DOHH2 (cell line): ENCODE measurements at regions not wholly inside any gene's neighbourhood (a gene's known extent, or its start where the extent isn't known, plus 50 kb on each side); places are given as distances from the start of the nearest gene placed in this dataset.

Experiments used
- H3F3A ChIP-seq: fragments of 200-600 bp; sonication (generic), shearing (Covaris generic); 2 replicates; pipeline ENCODE4 v1.6.0; 2016; ENCODE audit warnings: antibody characterized with exemption, mild to moderate bottlenecking; ENCODE audit not compliant: control insufficient read depth, insufficient read depth
- H3K27ac ChIP-seq: fragments of 200-600 bp; sonication (generic); 2 replicates; pipeline ENCODE4 v1.5.1; 2014; ENCODE audit warnings: low read depth, mild to moderate bottlenecking, low read length, moderate library complexity
- H3K27me3 ChIP-seq: fragments of 200-600 bp; sonication (generic); 2 replicates; pipeline ENCODE4 v1.6.1; 2014; ENCODE audit warnings: mild to moderate bottlenecking, low read length, mixed read lengths; ENCODE audit not compliant: control insufficient read depth
- H3K36me3 ChIP-seq: fragments of 200-600 bp; sonication (generic); 2 replicates; pipeline ENCODE4 v1.6.1; 2014; ENCODE audit warnings: mild to moderate bottlenecking, low read length, moderate library complexity, mixed read lengths; ENCODE audit not compliant: control insufficient read depth
- H3K4me1 ChIP-seq: fragments of 200-600 bp; sonication (generic); 2 replicates; pipeline ENCODE4 v1.6.1; 2014; ENCODE audit warnings: mild to moderate bottlenecking, low read length, mixed read lengths; ENCODE audit not compliant: control insufficient read depth
- H3K4me2 ChIP-seq: fragments of 200-600 bp; sonication (generic); 2 replicates; pipeline ENCODE4 v1.6.0; 2014; ENCODE audit warnings: mild to moderate bottlenecking, low read length, moderate library complexity
- H3K4me3 ChIP-seq: fragments of 200-600 bp; sonication (generic); 2 replicates; pipeline ENCODE4 v1.5.1; 2014; ENCODE audit warnings: mild to moderate bottlenecking, low read length, mixed read lengths
- H3K79me2 ChIP-seq: fragments of 200-600 bp; sonication (generic); 2 replicates; pipeline ENCODE4 v1.6.1; 2014; ENCODE audit warnings: mild to moderate bottlenecking, low read length, mixed read lengths; ENCODE audit not compliant: control insufficient read depth
- H3K9me2 ChIP-seq: fragments of 200-600 bp; sonication (generic); replicated peaks from 2 replicates; pipeline ENCODE4 v1.6.1; 2014; ENCODE audit warnings: mild to moderate bottlenecking, low read length, mixed read lengths; ENCODE audit not compliant: control insufficient read depth
- H3K9me3 ChIP-seq: fragments of 200-600 bp; sonication (generic); 2 replicates; pipeline ENCODE4 v1.6.1; 2014; ENCODE audit warnings: antibody characterized with exemption, low read length, mixed read lengths; ENCODE audit not compliant: control insufficient read depth, insufficient read depth
- H4K20me1 ChIP-seq: fragments of 200-600 bp; sonication (generic); 2 replicates; pipeline ENCODE4 v1.6.0; 2014; ENCODE audit warnings: low read depth, mild to moderate bottlenecking, antibody characterized with exemption, low read length, moderate library complexity; ENCODE audit not compliant: control insufficient read depth, insufficient read depth
- CTCF ChIP-seq: fragments of 200-600 bp; sonication (generic); IDR thresholded peaks from one replicate; pipeline ENCODE4 v1.5.1; 2014; ENCODE audit warnings: antibody characterized with exemption, mild to moderate bottlenecking, low read depth, low read length; ENCODE audit not compliant: poor library complexity, severe bottlenecking
- EZH2phosphoT487 ChIP-seq: fragments of 200-600 bp; sonication (generic); IDR thresholded peaks from 2 replicates; pipeline ENCODE4 v1.6.1; 2017; ENCODE audit warnings: borderline replicate concordance, mild to moderate bottlenecking, antibody characterized with exemption, low read length, moderate library complexity, mixed read lengths

- Histone ChIP-seq H3K4me2 (no peak overlapping the region), H3K4me3 (no peak overlapping the region), H4K20me1 (no peaks in the 10 kb centered on the region), H3K27ac (no peak overlapping the region), H3K4me1 (no peaks in the 10 kb centered on the region), H3K9me2 (no peaks in the 10 kb centered on the region), H3K27me3 (no peaks in the 10 kb centered on the region), H3F3A (no peaks in the 10 kb centered on the region), H3K9me3 (no peaks in the 10 kb centered on the region), H3K79me2 (no peaks in the 10 kb centered on the region), H3K36me3 (no peaks in the 10 kb centered on the region)
- TF ChIP-seq EZH2phosphoT487 (no peak), CTCF (no peak)
Measured at GRCh38 chrX:20857746-20858145, 516.5 kb upstream of the CNKSR2 start.

DNA sequence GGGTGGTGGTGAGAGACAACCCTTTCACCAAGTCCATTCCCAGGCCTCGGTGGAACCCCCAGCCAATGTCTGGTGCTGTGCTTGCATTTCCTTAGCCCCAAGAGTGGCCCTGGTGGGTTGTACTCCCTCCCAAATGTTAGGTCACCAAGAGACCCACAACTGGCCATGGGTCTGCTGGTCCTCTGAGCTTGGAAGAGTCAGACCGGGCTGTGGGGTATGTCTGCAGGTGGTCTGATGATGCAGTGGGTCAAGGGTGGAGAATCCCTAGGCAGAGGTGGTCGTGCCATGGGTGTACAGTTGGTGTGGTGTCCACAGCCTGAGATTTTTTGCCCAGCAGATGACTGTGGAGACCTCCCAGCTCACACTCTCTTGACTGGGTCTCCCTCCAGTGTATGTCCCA, 535.7 kb upstream of the CNKSR2 start:
- Histone ChIP-seq H3K9me3 (no peaks in the 10 kb centered on the region), H3K4me2 (no peak overlapping the region), H3K4me1 (no peaks in the 10 kb centered on the region), H3F3A (no peaks in the 10 kb centered on the region), H3K4me3 (no peak overlapping the region), H3K27ac (no peak overlapping the region), H3K27me3 (no peaks in the 10 kb centered on the region), H3K36me3 (no peaks in the 10 kb centered on the region), H3K79me2 (no peaks in the 10 kb centered on the region), H3K9me2 (no peaks in the 10 kb centered on the region), H4K20me1 (no peaks in the 10 kb centered on the region)
- no peak for TF ChIP-seq CTCF
- TF ChIP-seq EZH2phosphoT487, result no peak

- Histone ChIP-seq H3K36me3 (no peaks in the 10 kb centered on the region), H3K27me3 (no peaks in the 10 kb centered on the region), H3K4me2 (no peak overlapping the region), H3K4me3 (no peak overlapping the region), H3K27ac (no peak overlapping the region), H3K79me2 (no peaks in the 10 kb centered on the region), H4K20me1 (no peaks in the 10 kb centered on the region), H3K9me2 (no peaks in the 10 kb centered on the region), H3K4me1 (no peaks in the 10 kb centered on the region), H3F3A (no peaks in the 10 kb centered on the region), H3K9me3 (no peaks in the 10 kb centered on the region)
- TF ChIP-seq EZH2phosphoT487 (no peak), CTCF (no peak)
Measured at GRCh38 chrX:20829665-20830491, 544.3 kb upstream of the CNKSR2 start.
